Panc1 (cell line): ENCODE measurements at regions not wholly inside any gene's neighbourhood (a gene's known extent, or its start where the extent isn't known, plus 50 kb on each side); places are given as distances from the start of the nearest gene placed in this dataset.

Experiments
- ATAC-seq: fragments of 200-7000 bp; cut with Tn5 transposase; 2 replicates; pipeline ENCODE4 v1.9.1; 2020; ENCODE audit warnings: mild to moderate bottlenecking, moderate library complexity
- BruUV-seq: library from RNA; stranded (reverse); fragments of 400-500 nt; replicated peaks from 2 replicates; lab custom pipeline; 2021; lab: Mats Ljungman, UMichigan
- CTCF ChIA-PET: fragments of 300-600 bp; sonication (Branson Sonifier 250); formaldehyde crosslinking; loops from one replicate; lab custom pipeline; 2022; ENCODE audit warnings: antibody characterized with exemption; lab: Charles Lee
- POLR2A ChIA-PET: fragments of 300-600 bp; sonication (Branson Sonifier 250); formaldehyde crosslinking; loops from one replicate; lab custom pipeline; 2022; ENCODE audit warnings: antibody characterized with exemption; lab: Charles Lee
- DNase-seq: peaks from one replicate; pipeline ENCODE4 v3.0.0-alpha.2; 2010; ENCODE audit warnings: low read depth, low spot score
- H3K27ac ChIP-seq: 2 replicates; pipeline ENCODE4 v1.5.1; 2011; ENCODE audit warnings: mild to moderate bottlenecking, low read length, inconsistent platforms
- H3K27me3 ChIP-seq: fragments of 200-500 bp; sonication (Bioruptor generic); 2 replicates; pipeline ENCODE4 v1.6.0; 2014; ENCODE audit warnings: low read length, inconsistent platforms; ENCODE audit not compliant: control insufficient read depth, insufficient read depth
- H3K36me3 ChIP-seq: fragments of 200-500 bp; sonication (Bioruptor generic); 2 replicates; pipeline ENCODE4 v1.5.1; 2014; ENCODE audit warnings: inconsistent platforms, mild to moderate bottlenecking, low read length, moderate library complexity; ENCODE audit not compliant: control insufficient read depth, insufficient read depth
- H3K4me1 ChIP-seq: 2 replicates; pipeline ENCODE4 v1.5.1; 2011; ENCODE audit warnings: inconsistent platforms, mild to moderate bottlenecking, low read length, moderate library complexity; ENCODE audit not compliant: control insufficient read depth, insufficient read depth
- H3K4me3 ChIP-seq, 2 experiments: 2 replicates each; pipeline ENCODE4 v1.5.1; 2011 to 2012; ENCODE audit warnings: low read depth in 2 of 2, low read length in 2 of 2, mild to moderate bottlenecking in 2 of 2, inconsistent platforms in 1 of 2, moderate library complexity in 1 of 2
- H3K9me3 ChIP-seq: fragments of 200-500 bp; sonication (Bioruptor generic); 2 replicates; pipeline ENCODE4 v1.5.1; 2014; ENCODE audit warnings: low read depth, mild to moderate bottlenecking, inconsistent platforms, low read length, moderate library complexity; ENCODE audit not compliant: control insufficient read depth, insufficient read depth
- POLR2AphosphoS5 ChIP-seq: IDR thresholded peaks from 2 replicates; pipeline ENCODE4 v1.6.1; 2012; ENCODE audit warnings: mild to moderate bottlenecking, low read depth, low read length, moderate library complexity
- SIN3A ChIP-seq: IDR thresholded peaks from 2 replicates; pipeline ENCODE4 v1.6.1; 2012; ENCODE audit warnings: low read depth, mild to moderate bottlenecking, low read length, moderate library complexity, borderline replicate concordance; ENCODE audit not compliant: insufficient read depth
- TCF7L2 ChIP-seq: IDR thresholded peaks from 2 replicates; pipeline ENCODE4 v1.6.1; 2011; ENCODE audit warnings: mild to moderate bottlenecking, low read depth, low read length, inconsistent platforms
- in situ Hi-C: cut with HindIII; loops from 2 replicates; pipeline ENCODE4 v1.10.0; 2016; ENCODE audit warnings: low sequenced_read_pairs, low pct_unique_long_range_greater_than_20kb
- intact Hi-C: fragments of 100-400 bp; cut with micrococcal nuclease; formaldehyde crosslinking; loops from one replicate; pipeline ENCODE4 v1.10.0; 2022; ENCODE audit not compliant: unreplicated experiment
- TF ChIP-seq, protein P1 (sequence below), 2 experiments: IDR thresholded peaks; 2 replicates each; pipeline ENCODE4 v1.6.1; 2011 to 2012; ENCODE audit warnings: low read depth in 2 of 2, control low read depth in 1 of 2, low read length in 1 of 2, mild to moderate bottlenecking in 1 of 2, moderate library complexity in 1 of 2; ENCODE audit not compliant: insufficient read depth in 1 of 2
- TF ChIP-seq, protein P2 (sequence below): fragments of 450-650 bp; IDR thresholded peaks from 2 replicates; pipeline ENCODE4 v1.5.1; 2017; ENCODE audit warnings: mild to moderate bottlenecking

DNA sequence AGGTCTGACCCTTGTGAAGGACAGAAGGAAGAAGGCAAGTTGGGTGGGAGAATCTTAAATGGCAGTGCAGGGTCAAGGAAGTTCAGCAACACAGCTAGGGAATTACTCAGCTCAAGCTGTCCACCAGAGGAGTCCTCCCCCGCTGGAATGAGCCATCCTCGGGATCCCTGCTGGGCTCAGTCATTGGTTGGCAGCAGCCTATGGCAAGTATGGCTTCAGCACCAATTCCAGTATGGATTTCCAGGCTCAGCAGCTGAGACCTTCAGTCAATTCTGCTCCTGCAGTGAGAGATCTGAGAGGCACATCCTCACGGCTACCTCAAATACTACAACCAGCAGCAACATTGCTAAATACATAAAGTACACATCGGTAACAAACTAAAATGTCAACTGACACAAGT lies 280.6 kb upstream of the PIK3R1 start:
- Histone ChIP-seq H3K27me3 (no peaks in the 10 kb centered on the region), H3K27ac (no peak overlapping the region), H3K4me1 (no peaks in the 10 kb centered on the region), H3K36me3 (no peaks in the 10 kb centered on the region), H3K9me3 (no peaks in the 10 kb centered on the region), H3K4me3 (no peak overlapping the region)
- intact Hi-C loops = no loop called here
- in situ Hi-C loops = no loop called here
- ChIA-PET CTCF (no interaction called here), POLR2A (no interaction called here)
- BruUV-seq = no TSS peak
- DNase-seq (no peak), ATAC-seq (no peak)
- no peak for TF ChIP-seq SIN3A

DNA sequence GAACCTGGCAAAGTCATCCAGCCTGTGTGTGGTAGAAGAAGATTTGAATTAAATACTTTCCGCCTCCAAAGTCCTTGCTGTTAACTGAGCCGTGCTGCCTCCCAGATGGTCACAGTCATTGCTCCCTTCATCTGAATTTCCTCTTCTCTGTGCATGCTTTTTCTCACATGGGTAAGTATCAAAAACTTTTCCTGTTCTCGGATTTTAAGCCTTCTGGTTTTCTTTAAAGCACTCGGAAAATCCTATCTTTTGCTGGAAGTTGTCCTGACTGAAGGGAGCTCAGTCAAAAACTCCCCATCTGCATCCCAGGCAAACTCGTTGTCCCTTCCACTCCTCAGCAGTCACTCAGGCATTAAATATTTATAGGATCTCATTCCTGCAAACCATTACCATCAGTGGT lies 290.0 kb upstream of the PIK3R1 start:
- H3K4me3 ChIP-seq = no peak overlapping the region
- H3K4me1 ChIP-seq = no peaks in the 10 kb centered on the region
- H3K36me3 ChIP-seq = no peaks in the 10 kb centered on the region; the same call in 1 of the 2 replicates
- CTCF ChIA-PET = no interaction called here
- H3K9me3 ChIP-seq = no peaks in the 10 kb centered on the region
- POLR2A ChIA-PET = no interaction called here
- intact Hi-C loops (no loop called here), in situ Hi-C loops (no loop called here)
- H3K27me3 ChIP-seq = no peaks in the 10 kb centered on the region
- TF ChIP-seq POLR2AphosphoS5 (no peak), TCF7L2 (no peak), SIN3A (no peak)
- TF ChIP-seq, protein P1, sequence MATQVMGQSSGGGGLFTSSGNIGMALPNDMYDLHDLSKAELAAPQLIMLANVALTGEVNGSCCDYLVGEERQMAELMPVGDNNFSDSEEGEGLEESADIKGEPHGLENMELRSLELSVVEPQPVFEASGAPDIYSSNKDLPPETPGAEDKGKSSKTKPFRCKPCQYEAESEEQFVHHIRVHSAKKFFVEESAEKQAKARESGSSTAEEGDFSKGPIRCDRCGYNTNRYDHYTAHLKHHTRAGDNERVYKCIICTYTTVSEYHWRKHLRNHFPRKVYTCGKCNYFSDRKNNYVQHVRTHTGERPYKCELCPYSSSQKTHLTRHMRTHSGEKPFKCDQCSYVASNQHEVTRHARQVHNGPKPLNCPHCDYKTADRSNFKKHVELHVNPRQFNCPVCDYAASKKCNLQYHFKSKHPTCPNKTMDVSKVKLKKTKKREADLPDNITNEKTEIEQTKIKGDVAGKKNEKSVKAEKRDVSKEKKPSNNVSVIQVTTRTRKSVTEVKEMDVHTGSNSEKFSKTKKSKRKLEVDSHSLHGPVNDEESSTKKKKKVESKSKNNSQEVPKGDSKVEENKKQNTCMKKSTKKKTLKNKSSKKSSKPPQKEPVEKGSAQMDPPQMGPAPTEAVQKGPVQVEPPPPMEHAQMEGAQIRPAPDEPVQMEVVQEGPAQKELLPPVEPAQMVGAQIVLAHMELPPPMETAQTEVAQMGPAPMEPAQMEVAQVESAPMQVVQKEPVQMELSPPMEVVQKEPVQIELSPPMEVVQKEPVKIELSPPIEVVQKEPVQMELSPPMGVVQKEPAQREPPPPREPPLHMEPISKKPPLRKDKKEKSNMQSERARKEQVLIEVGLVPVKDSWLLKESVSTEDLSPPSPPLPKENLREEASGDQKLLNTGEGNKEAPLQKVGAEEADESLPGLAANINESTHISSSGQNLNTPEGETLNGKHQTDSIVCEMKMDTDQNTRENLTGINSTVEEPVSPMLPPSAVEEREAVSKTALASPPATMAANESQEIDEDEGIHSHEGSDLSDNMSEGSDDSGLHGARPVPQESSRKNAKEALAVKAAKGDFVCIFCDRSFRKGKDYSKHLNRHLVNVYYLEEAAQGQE (IDR thresholded peaks at IDR 0.05; ENCODE audit: insufficient read depth in 1 of 2, low read depth in 2 of 2, low read length in 1 of 2) = no peak
- TF ChIP-seq, protein P2, sequence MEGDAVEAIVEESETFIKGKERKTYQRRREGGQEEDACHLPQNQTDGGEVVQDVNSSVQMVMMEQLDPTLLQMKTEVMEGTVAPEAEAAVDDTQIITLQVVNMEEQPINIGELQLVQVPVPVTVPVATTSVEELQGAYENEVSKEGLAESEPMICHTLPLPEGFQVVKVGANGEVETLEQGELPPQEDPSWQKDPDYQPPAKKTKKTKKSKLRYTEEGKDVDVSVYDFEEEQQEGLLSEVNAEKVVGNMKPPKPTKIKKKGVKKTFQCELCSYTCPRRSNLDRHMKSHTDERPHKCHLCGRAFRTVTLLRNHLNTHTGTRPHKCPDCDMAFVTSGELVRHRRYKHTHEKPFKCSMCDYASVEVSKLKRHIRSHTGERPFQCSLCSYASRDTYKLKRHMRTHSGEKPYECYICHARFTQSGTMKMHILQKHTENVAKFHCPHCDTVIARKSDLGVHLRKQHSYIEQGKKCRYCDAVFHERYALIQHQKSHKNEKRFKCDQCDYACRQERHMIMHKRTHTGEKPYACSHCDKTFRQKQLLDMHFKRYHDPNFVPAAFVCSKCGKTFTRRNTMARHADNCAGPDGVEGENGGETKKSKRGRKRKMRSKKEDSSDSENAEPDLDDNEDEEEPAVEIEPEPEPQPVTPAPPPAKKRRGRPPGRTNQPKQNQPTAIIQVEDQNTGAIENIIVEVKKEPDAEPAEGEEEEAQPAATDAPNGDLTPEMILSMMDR = no peak
- DNase-seq (no peak), ATAC-seq (no peak)
- H3K27ac ChIP-seq = no peak overlapping the region
- BruUV-seq = no TSS peak

DNA sequence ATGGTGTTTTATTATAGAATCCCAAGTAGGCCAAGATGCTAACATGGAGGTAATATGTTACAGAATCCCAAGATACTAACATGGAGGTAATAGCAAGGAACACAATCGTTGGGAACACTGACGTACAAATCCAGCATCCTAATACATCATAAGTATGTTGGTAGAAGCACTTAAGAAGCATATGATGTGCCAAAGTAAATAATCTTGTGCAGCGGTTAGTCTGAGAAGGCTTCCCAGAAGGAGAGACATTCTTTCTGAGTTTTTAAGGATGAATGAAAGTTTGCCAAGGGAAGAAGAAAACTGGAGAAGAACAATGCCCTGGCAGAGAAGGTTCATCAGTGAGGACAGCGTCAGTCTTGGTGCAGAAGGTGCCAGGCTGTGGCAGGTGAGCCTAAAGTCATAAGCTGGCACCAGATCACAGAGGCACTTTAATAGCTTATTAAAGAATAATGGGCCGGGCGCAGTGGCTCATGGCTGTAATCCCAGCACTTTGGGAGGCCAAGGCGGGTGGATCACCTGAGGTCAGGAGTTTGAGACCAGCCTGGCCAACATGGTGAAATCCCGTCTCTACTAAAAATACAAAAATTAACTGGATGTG lies 294.5 kb upstream of the PIK3R1 start:
- DNase-seq = no peak
- Histone ChIP-seq H3K9me3 (no peaks in the 10 kb centered on the region), H3K27ac (no peak overlapping the region), H3K4me1 (no peaks in the 10 kb centered on the region), H3K4me3 (no peak overlapping the region), H3K27me3 (no peaks in the 10 kb centered on the region), H3K36me3 (no peaks in the 10 kb centered on the region; the same call in 1 of the 2 replicates)
- ATAC-seq = no peak
- ChIA-PET CTCF (no interaction called here), POLR2A (no interaction called here)
- no TSS peak for BruUV-seq
- intact Hi-C loops = no loop called here
- in situ Hi-C loops = no loop called here
- no peak for TF ChIP-seq SIN3A
- TF ChIP-seq, protein P2 = no peak
- TF ChIP-seq, protein P1 (IDR thresholded peaks at IDR 0.05; ENCODE audit: insufficient read depth in 1 of 2, low read depth in 2 of 2, low read length in 1 of 2) = no peak
- TF ChIP-seq POLR2AphosphoS5 = no peak
- TF ChIP-seq TCF7L2 = no peak
